WTC11 (cell line): ENCODE measurements at regions not wholly inside any gene's neighbourhood (a gene's known extent, or its start where the extent isn't known, plus 50 kb on each side); places are given as distances from the start of the nearest gene placed in this dataset.

Experiments
- ATAC-seq: fragments of 200-7000 bp; cut with Tn5 transposase; 2 replicates; pipeline ENCODE4 v1.10.0; 2021; ENCODE audit warnings: mild to moderate bottlenecking, moderate library complexity
- CTCF ChIA-PET: fragments of 300-600 bp; sonication (Branson Sonifier 250); formaldehyde crosslinking; loops from one replicate; lab custom pipeline; 2021; ENCODE audit warnings: antibody characterized with exemption; lab: Charles Lee
- POLR2A ChIA-PET: fragments of 350-600 bp; sonication (Branson Sonifier 250); formaldehyde crosslinking; loops from one replicate; lab custom pipeline; 2021; ENCODE audit warnings: antibody characterized with exemption; lab: Charles Lee
- DNase-seq: peaks from one replicate; pipeline ENCODE4 v3.0.0; 2021; ENCODE audit warnings: low spot score
- H3K27ac Mint-ChIP-seq: 2 replicates; pipeline ENCODE4 v1.8.0; 2021; ENCODE audit warnings: mixed read lengths
- H3K27me3 Mint-ChIP-seq: 2 replicates; pipeline ENCODE4 v1.8.0; 2021; ENCODE audit warnings: low read depth, mild to moderate bottlenecking, moderate library complexity, mixed read lengths
- H3K36me3 Mint-ChIP-seq: 2 replicates; pipeline ENCODE4 v1.8.0; 2021; ENCODE audit warnings: mixed read lengths
- H3K4me1 Mint-ChIP-seq: 2 replicates; pipeline ENCODE4 v1.8.0; 2022; ENCODE audit warnings: mixed read lengths
- H3K4me3 Mint-ChIP-seq: 2 replicates; pipeline ENCODE4 v1.8.0; 2021; ENCODE audit warnings: mild to moderate bottlenecking, moderate library complexity, mixed read lengths
- H3K9me3 Mint-ChIP-seq: 2 replicates; pipeline ENCODE4 v1.8.0; 2021; ENCODE audit warnings: mixed read lengths
- ATF3 ChIP-seq: sonication (generic); formaldehyde crosslinking; conservative IDR thresholded peaks from 2 replicates; pipeline ENCODE4 v1.8.1; 2022; ENCODE audit warnings: mild to moderate bottlenecking, missing genetic modification reagents
- CBFB ChIP-seq: sonication (generic); formaldehyde crosslinking; IDR thresholded peaks from 2 replicates; pipeline ENCODE4 v1.8.1; 2022; ENCODE audit warnings: mild to moderate bottlenecking, low read depth, missing genetic modification reagents
- CREM ChIP-seq: sonication (generic); formaldehyde crosslinking; IDR thresholded peaks from 2 replicates; pipeline ENCODE4 v1.8.1; 2022; ENCODE audit warnings: mild to moderate bottlenecking, missing genetic modification reagents, moderate library complexity
- E2F5 ChIP-seq: sonication (generic); formaldehyde crosslinking; IDR thresholded peaks from 2 replicates; pipeline ENCODE4 v1.8.1; 2022; ENCODE audit warnings: mild to moderate bottlenecking, moderate library complexity, missing genetic modification reagents
- HMGA2 ChIP-seq: fragments of 250-450 bp; sonication (Bioruptor Pico); IDR thresholded peaks from 2 replicates; pipeline ENCODE4 v1.4.0; 2021; ENCODE audit warnings: mild to moderate bottlenecking, moderate library complexity
- JAZF1 ChIP-seq: fragments of 250-450 bp; sonication (Bioruptor Pico); IDR thresholded peaks from 2 replicates; pipeline ENCODE4 v1.9.0; 2021; ENCODE audit warnings: moderate library complexity, mild to moderate bottlenecking, inconsistent platforms
- NFATC4 ChIP-seq: fragments of 250-450 bp; sonication (Bioruptor Pico); IDR thresholded peaks from 2 replicates; pipeline ENCODE4 v1.9.0; 2021; ENCODE audit warnings: mild to moderate bottlenecking
- NR2C2 ChIP-seq: sonication (generic); formaldehyde crosslinking; IDR thresholded peaks from 2 replicates; pipeline ENCODE4 v1.8.0; 2022; ENCODE audit warnings: mild to moderate bottlenecking, missing genetic modification reagents
- PREB ChIP-seq: sonication (generic); formaldehyde crosslinking; IDR thresholded peaks from 2 replicates; pipeline ENCODE4 v1.8.1; 2022; ENCODE audit warnings: mild to moderate bottlenecking, missing genetic modification reagents, moderate library complexity, borderline replicate concordance
- SMAD3 ChIP-seq: sonication (generic); formaldehyde crosslinking; IDR thresholded peaks from 2 replicates; pipeline ENCODE4 v1.8.0; 2022; ENCODE audit warnings: missing genetic modification reagents, mild to moderate bottlenecking, borderline replicate concordance
- TCF7 ChIP-seq: sonication (generic); formaldehyde crosslinking; IDR thresholded peaks from 2 replicates; pipeline ENCODE4 v1.8.0; 2022; ENCODE audit warnings: mild to moderate bottlenecking, low read depth, missing genetic modification reagents, moderate library complexity
- ZBTB21 ChIP-seq: sonication (generic); formaldehyde crosslinking; IDR thresholded peaks from 2 replicates; pipeline ENCODE4 v1.8.1; 2023; ENCODE audit warnings: mild to moderate bottlenecking, missing genetic modification reagents, borderline replicate concordance
- ZBTB43 ChIP-seq: sonication (generic); formaldehyde crosslinking; IDR thresholded peaks from 2 replicates; pipeline ENCODE4 v1.8.1; 2023; ENCODE audit warnings: mild to moderate bottlenecking, missing genetic modification reagents
- ZNF121 ChIP-seq: sonication (generic); formaldehyde crosslinking; IDR thresholded peaks from 2 replicates; pipeline ENCODE4 v1.8.0; 2023; ENCODE audit warnings: missing genetic modification reagents
- ZNF219 ChIP-seq: sonication (generic); formaldehyde crosslinking; IDR thresholded peaks from 2 replicates; pipeline ENCODE4 v1.8.0; 2023; ENCODE audit warnings: missing genetic modification reagents, mild to moderate bottlenecking, borderline replicate concordance
- ZNF232 ChIP-seq: sonication (generic); formaldehyde crosslinking; IDR thresholded peaks from 2 replicates; pipeline ENCODE4 v1.8.0; 2022; ENCODE audit warnings: mild to moderate bottlenecking, missing genetic modification reagents
- TF ChIP-seq, protein P1 (sequence below): sonication (generic); formaldehyde crosslinking; IDR thresholded peaks from 2 replicates; pipeline ENCODE4 v1.8.1; 2022; ENCODE audit warnings: low read depth, missing genetic modification reagents, borderline replicate concordance
- TF ChIP-seq, protein P2 (sequence below): fragments of 200-600 bp; IDR thresholded peaks from 2 replicates; pipeline ENCODE4 v1.8.0; 2022; ENCODE audit warnings: antibody characterized with exemption
- TF ChIP-seq, protein P3 (sequence below): fragments of 250-450 bp; sonication (Bioruptor Pico); IDR thresholded peaks from 2 replicates; pipeline ENCODE4 v2.1.2; 2022; ENCODE audit warnings: mild to moderate bottlenecking, moderate library complexity
- TF ChIP-seq, protein P4 (sequence below): fragments of 250-450 bp; sonication (Bioruptor Pico); IDR thresholded peaks from 2 replicates; pipeline ENCODE4 v1.9.0; 2021; ENCODE audit warnings: mild to moderate bottlenecking, borderline replicate concordance
- TF ChIP-seq, protein P5 (sequence below): sonication (generic); formaldehyde crosslinking; IDR thresholded peaks from 2 replicates; pipeline ENCODE4 v1.8.1; 2022; ENCODE audit warnings: missing genetic modification reagents, borderline replicate concordance

GRCh38 chr1:34353409-34353808 lies 176.7 kb downstream of the C1orf94 start:
- Mint-ChIP-seq H3K36me3 (no peaks in the 10 kb centered on the region), H3K4me3 (no peak overlapping the region), H3K27me3 (peaks cover 10% of the 10 kb centered on the region), H3K27ac (no peak overlapping the region), H3K4me1 (peaks cover 3% of the 10 kb centered on the region; the same call in 1 of the 2 replicates), H3K9me3 (no peaks in the 10 kb centered on the region)
- TF ChIP-seq ZNF232 (CRISPR knock-in tag): no peak
- TF ChIP-seq CBFB (CRISPR knock-in tag): no peak
- TF ChIP-seq, protein P1, sequence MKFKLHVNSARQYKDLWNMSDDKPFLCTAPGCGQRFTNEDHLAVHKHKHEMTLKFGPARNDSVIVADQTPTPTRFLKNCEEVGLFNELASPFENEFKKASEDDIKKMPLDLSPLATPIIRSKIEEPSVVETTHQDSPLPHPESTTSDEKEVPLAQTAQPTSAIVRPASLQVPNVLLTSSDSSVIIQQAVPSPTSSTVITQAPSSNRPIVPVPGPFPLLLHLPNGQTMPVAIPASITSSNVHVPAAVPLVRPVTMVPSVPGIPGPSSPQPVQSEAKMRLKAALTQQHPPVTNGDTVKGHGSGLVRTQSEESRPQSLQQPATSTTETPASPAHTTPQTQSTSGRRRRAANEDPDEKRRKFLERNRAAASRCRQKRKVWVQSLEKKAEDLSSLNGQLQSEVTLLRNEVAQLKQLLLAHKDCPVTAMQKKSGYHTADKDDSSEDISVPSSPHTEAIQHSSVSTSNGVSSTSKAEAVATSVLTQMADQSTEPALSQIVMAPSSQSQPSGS (CRISPR knock-in tag): no peak
- TF ChIP-seq ZNF121 (CRISPR knock-in tag): no peak
- no peak for TF ChIP-seq JAZF1 (CRISPR knock-in tag)
- no peak for TF ChIP-seq CREM
- no peak for TF ChIP-seq ZBTB43 (CRISPR knock-in tag)
- no peak for TF ChIP-seq E2F5 (CRISPR knock-in tag)
- TF ChIP-seq, protein P2, sequence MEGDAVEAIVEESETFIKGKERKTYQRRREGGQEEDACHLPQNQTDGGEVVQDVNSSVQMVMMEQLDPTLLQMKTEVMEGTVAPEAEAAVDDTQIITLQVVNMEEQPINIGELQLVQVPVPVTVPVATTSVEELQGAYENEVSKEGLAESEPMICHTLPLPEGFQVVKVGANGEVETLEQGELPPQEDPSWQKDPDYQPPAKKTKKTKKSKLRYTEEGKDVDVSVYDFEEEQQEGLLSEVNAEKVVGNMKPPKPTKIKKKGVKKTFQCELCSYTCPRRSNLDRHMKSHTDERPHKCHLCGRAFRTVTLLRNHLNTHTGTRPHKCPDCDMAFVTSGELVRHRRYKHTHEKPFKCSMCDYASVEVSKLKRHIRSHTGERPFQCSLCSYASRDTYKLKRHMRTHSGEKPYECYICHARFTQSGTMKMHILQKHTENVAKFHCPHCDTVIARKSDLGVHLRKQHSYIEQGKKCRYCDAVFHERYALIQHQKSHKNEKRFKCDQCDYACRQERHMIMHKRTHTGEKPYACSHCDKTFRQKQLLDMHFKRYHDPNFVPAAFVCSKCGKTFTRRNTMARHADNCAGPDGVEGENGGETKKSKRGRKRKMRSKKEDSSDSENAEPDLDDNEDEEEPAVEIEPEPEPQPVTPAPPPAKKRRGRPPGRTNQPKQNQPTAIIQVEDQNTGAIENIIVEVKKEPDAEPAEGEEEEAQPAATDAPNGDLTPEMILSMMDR: no peak
- POLR2A ChIA-PET: no interaction called here
- DNase-seq (no peak), ATAC-seq (no peak)
- CTCF ChIA-PET: interaction anchor here (1.3 kb wide), 1 partner anchor 720 kb away, joined by 3 read pairs; no protein-coding TSS in a partner anchor

- no peaks in the 10 kb centered on the region for H3K9me3 Mint-ChIP-seq
- H3K36me3 Mint-ChIP-seq: no peaks in the 10 kb centered on the region
- H3K27me3 Mint-ChIP-seq: peaks cover 11% of the 10 kb centered on the region
- ATAC-seq (peak; percentile 79), DNase-seq (no peak)
- no peak overlapping the region for H3K4me3 Mint-ChIP-seq
- ChIA-PET POLR2A (no interaction called here), CTCF (interaction anchor here (1.3 kb wide), 1 partner anchor 721 kb away, joined by 3 read pairs; no protein-coding TSS in a partner anchor)
- H3K27ac Mint-ChIP-seq: no peak overlapping the region
- peaks cover 3% of the 10 kb centered on the region; the same call in 1 of the 2 replicates for H3K4me1 Mint-ChIP-seq
- TF ChIP-seq ZBTB21 (CRISPR knock-in tag) (no peak), HMGA2 (CRISPR knock-in tag) (no peak), NFATC4 (no peak), ZNF219 (CRISPR knock-in tag) (no peak), NR2C2 (no peak), SMAD3 (CRISPR knock-in tag) (no peak), ATF3 (CRISPR knock-in tag) (no peak), PREB (CRISPR knock-in tag) (no peak), TCF7 (CRISPR knock-in tag) (no peak)
- TF ChIP-seq, protein P3, sequence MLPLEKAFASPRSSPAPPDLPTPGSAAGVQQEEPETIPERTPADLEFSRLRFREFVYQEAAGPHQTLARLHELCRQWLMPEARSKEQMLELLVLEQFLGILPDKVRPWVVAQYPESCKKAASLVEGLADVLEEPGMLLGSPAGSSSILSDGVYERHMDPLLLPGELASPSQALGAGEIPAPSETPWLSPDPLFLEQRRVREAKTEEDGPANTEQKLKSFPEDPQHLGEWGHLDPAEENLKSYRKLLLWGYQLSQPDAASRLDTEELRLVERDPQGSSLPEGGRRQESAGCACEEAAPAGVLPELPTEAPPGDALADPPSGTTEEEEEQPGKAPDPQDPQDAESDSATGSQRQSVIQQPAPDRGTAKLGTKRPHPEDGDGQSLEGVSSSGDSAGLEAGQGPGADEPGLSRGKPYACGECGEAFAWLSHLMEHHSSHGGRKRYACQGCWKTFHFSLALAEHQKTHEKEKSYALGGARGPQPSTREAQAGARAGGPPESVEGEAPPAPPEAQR: no peak
- TF ChIP-seq, protein P4, sequence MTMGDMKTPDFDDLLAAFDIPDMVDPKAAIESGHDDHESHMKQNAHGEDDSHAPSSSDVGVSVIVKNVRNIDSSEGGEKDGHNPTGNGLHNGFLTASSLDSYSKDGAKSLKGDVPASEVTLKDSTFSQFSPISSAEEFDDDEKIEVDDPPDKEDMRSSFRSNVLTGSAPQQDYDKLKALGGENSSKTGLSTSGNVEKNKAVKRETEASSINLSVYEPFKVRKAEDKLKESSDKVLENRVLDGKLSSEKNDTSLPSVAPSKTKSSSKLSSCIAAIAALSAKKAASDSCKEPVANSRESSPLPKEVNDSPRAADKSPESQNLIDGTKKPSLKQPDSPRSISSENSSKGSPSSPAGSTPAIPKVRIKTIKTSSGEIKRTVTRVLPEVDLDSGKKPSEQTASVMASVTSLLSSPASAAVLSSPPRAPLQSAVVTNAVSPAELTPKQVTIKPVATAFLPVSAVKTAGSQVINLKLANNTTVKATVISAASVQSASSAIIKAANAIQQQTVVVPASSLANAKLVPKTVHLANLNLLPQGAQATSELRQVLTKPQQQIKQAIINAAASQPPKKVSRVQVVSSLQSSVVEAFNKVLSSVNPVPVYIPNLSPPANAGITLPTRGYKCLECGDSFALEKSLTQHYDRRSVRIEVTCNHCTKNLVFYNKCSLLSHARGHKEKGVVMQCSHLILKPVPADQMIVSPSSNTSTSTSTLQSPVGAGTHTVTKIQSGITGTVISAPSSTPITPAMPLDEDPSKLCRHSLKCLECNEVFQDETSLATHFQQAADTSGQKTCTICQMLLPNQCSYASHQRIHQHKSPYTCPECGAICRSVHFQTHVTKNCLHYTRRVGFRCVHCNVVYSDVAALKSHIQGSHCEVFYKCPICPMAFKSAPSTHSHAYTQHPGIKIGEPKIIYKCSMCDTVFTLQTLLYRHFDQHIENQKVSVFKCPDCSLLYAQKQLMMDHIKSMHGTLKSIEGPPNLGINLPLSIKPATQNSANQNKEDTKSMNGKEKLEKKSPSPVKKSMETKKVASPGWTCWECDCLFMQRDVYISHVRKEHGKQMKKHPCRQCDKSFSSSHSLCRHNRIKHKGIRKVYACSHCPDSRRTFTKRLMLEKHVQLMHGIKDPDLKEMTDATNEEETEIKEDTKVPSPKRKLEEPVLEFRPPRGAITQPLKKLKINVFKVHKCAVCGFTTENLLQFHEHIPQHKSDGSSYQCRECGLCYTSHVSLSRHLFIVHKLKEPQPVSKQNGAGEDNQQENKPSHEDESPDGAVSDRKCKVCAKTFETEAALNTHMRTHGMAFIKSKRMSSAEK: no peak
- TF ChIP-seq, protein P5, sequence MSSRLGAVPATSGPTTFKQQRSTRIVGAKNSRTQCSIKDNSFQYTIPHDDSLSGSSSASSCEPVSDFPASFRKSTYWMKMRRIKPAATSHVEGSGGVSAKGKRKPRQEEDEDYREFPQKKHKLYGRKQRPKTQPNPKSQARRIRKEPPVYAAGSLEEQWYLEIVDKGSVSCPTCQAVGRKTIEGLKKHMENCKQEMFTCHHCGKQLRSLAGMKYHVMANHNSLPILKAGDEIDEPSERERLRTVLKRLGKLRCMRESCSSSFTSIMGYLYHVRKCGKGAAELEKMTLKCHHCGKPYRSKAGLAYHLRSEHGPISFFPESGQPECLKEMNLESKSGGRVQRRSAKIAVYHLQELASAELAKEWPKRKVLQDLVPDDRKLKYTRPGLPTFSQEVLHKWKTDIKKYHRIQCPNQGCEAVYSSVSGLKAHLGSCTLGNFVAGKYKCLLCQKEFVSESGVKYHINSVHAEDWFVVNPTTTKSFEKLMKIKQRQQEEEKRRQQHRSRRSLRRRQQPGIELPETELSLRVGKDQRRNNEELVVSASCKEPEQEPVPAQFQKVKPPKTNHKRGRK (CRISPR knock-in tag): no peak
Measured at GRCh38 chr1:34354367-34354766, 177.7 kb downstream of the C1orf94 start.
